Glomerular visceral epithelial cell (primary cell): ENCODE measurements at regions not wholly inside any gene's neighbourhood (a gene's known extent, or its start where the extent isn't known, plus 50 kb on each side); places are given as distances from the start of the nearest gene placed in this dataset.
A peak's percentile ranks its signal among the peaks of the same experiment; 100 is the strongest.
"Not testable (repeated sequence)": the region's sequence is repeated elsewhere in the genome, so short reads cannot be mapped to it uniquely, and the experiment has no call there.

Experiments
- DNase-seq: peaks from one replicate; pipeline ENCODE4 v3.0.0-alpha.2; 2016; ENCODE audit errors: extremely low spot score

GRCh38 chr21:14614287-14614686 is 68.2 kb upstream of the SAMSN1 start:
- DNase-seq, result no peak

- DNase-seq, result no peak
Observed at GRCh38 chr21:14613486-14614224, 67.5 kb upstream of the SAMSN1 start.

GRCh38 chr21:14610119-14610518 is 64.0 kb upstream of the SAMSN1 start:
- not testable (repeated sequence) for DNase-seq

GRCh38 chr21:14609274-14609673 is 63.2 kb upstream of the SAMSN1 start:
- no peak for DNase-seq

- no peak for DNase-seq
Observed at GRCh38 chr21:14607262-14607661, 61.1 kb upstream of the SAMSN1 start.

- DNase-seq, result peak; percentile 2
Observed at GRCh38 chr21:14603202-14603601, 57.1 kb upstream of the SAMSN1 start.

- no peak for DNase-seq
Observed at GRCh38 chr21:14602382-14602958, 56.4 kb upstream of the SAMSN1 start.

GRCh38 chr21:14600569-14601297 is 54.6 kb upstream of the SAMSN1 start:
- no peak for DNase-seq

GRCh38 chr21:14598065-14598464 is 52.0 kb upstream of the SAMSN1 start:
- DNase-seq, result no peak
